ENCODE measurements at regions not wholly inside any gene's neighbourhood (a gene's known extent, or its start where the extent isn't known, plus 50 kb on each side); places are given as distances from the start of the nearest gene placed in this dataset.

DNA sequence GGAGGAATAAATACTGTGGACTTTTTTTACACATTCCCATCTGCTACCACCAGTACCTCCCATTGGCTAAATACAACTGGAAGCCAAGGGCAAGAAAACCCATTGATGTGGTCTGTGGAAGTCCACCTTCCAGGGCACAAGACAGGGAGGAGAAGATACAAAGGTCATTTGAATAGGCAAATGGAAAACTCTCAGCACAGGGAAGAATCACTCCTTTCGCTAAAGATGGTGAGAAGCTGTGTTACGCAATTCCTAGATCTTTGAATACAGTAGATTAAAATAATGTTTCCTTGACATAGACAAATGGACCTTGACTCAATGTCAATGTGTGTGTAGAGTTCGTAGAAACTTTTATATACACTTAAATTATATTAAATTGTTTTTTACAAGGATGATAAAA lies 70.9 kb upstream of the ERBB4 start:
- no peak for DNase-seq (ENCODE audit: low read depth)

DNA sequence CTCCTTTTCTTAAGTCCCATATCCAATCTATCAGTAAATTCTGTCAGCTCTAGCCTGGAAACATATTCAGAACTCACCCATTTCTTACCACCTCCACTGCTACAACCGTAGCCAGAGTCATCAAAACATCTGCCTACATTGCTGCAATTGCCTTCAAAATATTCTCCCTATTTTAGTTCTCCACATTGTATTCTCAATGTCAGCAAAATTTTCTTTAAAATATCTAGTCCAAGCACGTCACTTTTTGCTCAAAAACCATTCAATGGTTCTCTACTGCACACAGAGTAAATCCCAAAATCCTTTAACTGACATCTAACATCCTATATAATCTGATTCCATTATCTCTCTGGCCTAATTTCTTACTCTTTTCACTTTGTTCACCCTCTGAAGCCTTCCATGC lies 68.5 kb upstream of the ERBB4 start:
- no peak for DNase-seq (ENCODE audit: low read depth)

DNA sequence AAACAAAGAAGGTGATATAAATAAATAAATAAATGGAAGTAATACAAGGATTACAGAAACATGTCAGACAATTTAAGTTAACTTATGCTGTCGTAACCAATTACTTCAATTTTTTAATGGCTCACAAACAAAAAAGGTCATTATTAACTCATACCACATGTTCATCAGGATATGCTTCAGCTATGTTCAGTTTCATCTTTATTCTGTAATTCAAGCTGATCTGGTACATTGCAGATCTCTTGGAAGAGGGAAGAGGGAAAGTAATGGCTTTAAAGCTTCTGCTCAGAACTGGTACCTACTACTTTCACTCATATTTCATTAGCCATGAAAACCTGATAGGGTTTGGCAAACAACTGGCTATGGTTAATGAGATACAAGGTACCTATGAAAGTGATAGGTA lies 67.6 kb upstream of the ERBB4 start:
- DNase-seq (ENCODE audit: low read depth), result no peak

DNA sequence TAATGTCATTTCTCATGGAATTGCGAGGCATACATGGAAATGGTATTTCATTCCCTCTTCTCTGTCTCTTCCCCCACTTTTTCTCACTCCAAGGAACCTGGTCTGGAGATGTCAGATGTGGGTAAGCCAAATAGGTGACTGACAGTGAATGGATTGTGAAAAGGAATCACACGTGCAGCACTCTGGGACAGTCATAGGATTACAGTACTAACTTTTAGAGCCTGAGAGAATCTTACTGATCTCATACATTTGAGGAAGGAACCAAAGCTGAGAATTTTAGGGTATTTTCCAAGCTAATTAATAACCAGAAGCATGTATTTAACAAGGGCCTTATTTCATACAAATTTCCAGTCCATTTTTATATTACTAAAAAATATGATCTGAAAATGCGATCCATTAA lies 58.1 kb upstream of the ERBB4 start:
- no peak for DNase-seq (ENCODE audit: low read depth)

GRCh38 chr2:212596276-212596675 lies 57.7 kb upstream of the ERBB4 start:
- DNase-seq (ENCODE audit: low read depth), result no peak

- no peak for DNase-seq (ENCODE audit: low read depth)
Measured at GRCh38 chr2:212595036-212595654, 56.5 kb upstream of the ERBB4 start.

GRCh38 chr2:212592695-212593094 lies 54.1 kb upstream of the ERBB4 start:
- no peak for DNase-seq (ENCODE audit: low read depth)

All from stimulated activated CD8-positive, alpha-beta memory T cell treated with anti-CD3 and anti-CD28 coated beads, Interleukin-15, amount 100 ng/mL, for 24 hours (primary cell).